K562 (cell line): ENCODE measurements at regions not wholly inside any gene's neighbourhood (a gene's known extent, or its start where the extent isn't known, plus 50 kb on each side); places are given as distances from the start of the nearest gene placed in this dataset.

Experiments
- ATAC-seq: fragments of 200-7000 bp; cut with Tn5 transposase; 3 replicates; pipeline ENCODE4 v1.9.1; 2020; ENCODE audit warnings: moderate library complexity
- BruUV-seq: library from RNA; stranded (reverse); fragments of 400-500 nt; replicated peaks from 2 replicates; lab custom pipeline; 2021; lab: Mats Ljungman, UMichigan
- CTCF ChIA-PET: fragments of 300-600 bp; formaldehyde crosslinking; extraction: SDS; loops from one replicate; lab custom pipeline; 2021; ENCODE audit warnings: low intra/inter-chr PET ratio; lab: Yijun Ruan, JAX
- POLR2A ChIA-PET: fragments of 300-600, 350-650 bp; sonication (Branson Sonifier 250); formaldehyde crosslinking; extraction: SDS; loops from one replicate; lab custom pipeline; 2021; ENCODE audit warnings: antibody characterized with exemption, inconsistent platforms; lab: Yijun Ruan, JAX
- DNase-seq, 4 experiments: peaks; one replicate each; pipeline versions ENCODE4 v3.0.0 to v3.0.0-alpha.2; 2011 to 2018; ENCODE audit warnings: low spot score in 3 of 4, mixed read lengths in 3 of 4; ENCODE audit errors: extremely low read depth in 1 of 4
- FAIRE-seq: peaks from 2 replicates; lab custom pipeline; 2011; peaks lifted over from hg19 to GRCh38; lab: Jason Lieb, UNC
- H2AFZ ChIP-seq: 2 replicates; pipeline ENCODE4 v1.6.0; 2011; ENCODE audit warnings: low read depth, low read length, control low read depth, inconsistent platforms
- H3K27ac ChIP-seq: fragments of 200-600 bp; 3 replicates; pipeline ENCODE4 v1.8.0; 2011; ENCODE audit warnings: low read depth, mild to moderate bottlenecking, control low read depth, inconsistent platforms, low read length, moderate library complexity, mixed read lengths; ENCODE audit errors: extremely low read depth
- H3K27me3 ChIP-seq, 2 experiments: fragments of 300-600 bp in 1 of 2; 2 replicates in 1 of 2; 3 replicates in 1 of 2; pipeline versions ENCODE4 v1.6.0 to v1.8.0; 2011; ENCODE audit warnings: inconsistent platforms in 2 of 2, low read length in 2 of 2, mild to moderate bottlenecking in 1 of 2, mixed read lengths in 1 of 2, moderate library complexity in 1 of 2; ENCODE audit not compliant: control insufficient read depth in 2 of 2, insufficient read depth in 2 of 2
- H3K36me3 ChIP-seq: fragments of 300-600 bp; 3 replicates; pipeline ENCODE4 v1.8.0; 2011; ENCODE audit warnings: mild to moderate bottlenecking, low read length, inconsistent platforms; ENCODE audit not compliant: control insufficient read depth, insufficient read depth
- H3K4me1 ChIP-seq, 2 experiments: fragments of 200-600 bp in 1 of 2; replicated peaks in 1 of 2; 2 replicates in 1 of 2; 3 replicates in 1 of 2; pipeline versions ENCODE4 v1.5.1 to v1.8.0; 2011; ENCODE audit warnings: inconsistent platforms in 2 of 2, low read length in 2 of 2, mild to moderate bottlenecking in 1 of 2, mixed read lengths in 1 of 2, moderate library complexity in 1 of 2; ENCODE audit not compliant: control insufficient read depth in 2 of 2, insufficient read depth in 2 of 2
- H3K4me2 ChIP-seq: 2 replicates; pipeline ENCODE4 v1.6.1; 2011; ENCODE audit warnings: low read length, control low read depth, inconsistent platforms, mixed read lengths; ENCODE audit not compliant: insufficient read depth
- H3K4me3 ChIP-seq: fragments of 200-600 bp; sonication (generic), shearing (Covaris generic); 2 replicates; pipeline ENCODE4 v1.5.1; 2016; ENCODE audit warnings: control low read depth, inconsistent platforms
- H3K79me2 ChIP-seq: fragments of 200-600 bp; 3 replicates; pipeline ENCODE4 v1.8.0; 2011; ENCODE audit warnings: low read length, inconsistent platforms; ENCODE audit not compliant: control insufficient read depth, insufficient read depth
- H3K9ac ChIP-seq, 2 experiments: 2 replicates each; pipeline versions ENCODE4 v1.6.0 to v1.6.1; 2011; ENCODE audit warnings: low read depth in 2 of 2, low read length in 2 of 2, control low read depth in 1 of 2, inconsistent platforms in 1 of 2, mild to moderate bottlenecking in 1 of 2, mixed read lengths in 1 of 2; ENCODE audit not compliant: insufficient read depth in 1 of 2
- H3K9me1 ChIP-seq: one replicate; pipeline ENCODE4 v1.6.0; 2011; ENCODE audit warnings: inconsistent platforms, mild to moderate bottlenecking, low read length, moderate library complexity; ENCODE audit not compliant: control insufficient read depth, insufficient read depth
- H3K9me3 ChIP-seq: replicated peaks from 2 replicates; pipeline ENCODE4 v1.5.1; 2011; ENCODE audit warnings: low read depth, low read length, inconsistent platforms; ENCODE audit not compliant: control insufficient read depth, insufficient read depth
- H4K20me1 ChIP-seq: replicated peaks from 2 replicates; pipeline ENCODE4 v1.6.1; 2011; ENCODE audit warnings: low read length, inconsistent platforms, mixed read lengths; ENCODE audit not compliant: control insufficient read depth, insufficient read depth
- CHD4 ChIP-seq: fragments of 200-600 bp; sonication (generic); IDR thresholded peaks from 3 replicates; pipeline ENCODE4 v1.6.1; 2012; ENCODE audit warnings: low read depth, mild to moderate bottlenecking, mixed read lengths, low read length, inconsistent platforms; ENCODE audit not compliant: insufficient read depth, insufficient replicate concordance, poor library complexity, severe bottlenecking
- ERF ChIP-seq: fragments of 450-650 bp; formaldehyde crosslinking; IDR thresholded peaks from 2 replicates; pipeline ENCODE4 v1.4.0; 2020; ENCODE audit warnings: mild to moderate bottlenecking, mixed read lengths
- FOXA3 ChIP-seq, 2 experiments: fragments of 450-650 bp in 1 of 2; sonication (generic) in 1 of 2; formaldehyde crosslinking; IDR thresholded peaks in 1 of 2; conservative IDR thresholded peaks in 1 of 2; 2 replicates each; pipeline versions ENCODE4 v1.4.0 to v1.8.0; 2020 to 2022; ENCODE audit warnings: mild to moderate bottlenecking in 2 of 2, missing genetic modification reagents in 1 of 2
- HMG20B ChIP-seq: fragments of 250-450 bp; sonication (Bioruptor Pico); IDR thresholded peaks from 2 replicates; pipeline ENCODE4 v1.5.0; 2021; ENCODE audit warnings: mild to moderate bottlenecking
- MYBL2 ChIP-seq, 2 experiments: fragments of 450-650 bp in 1 of 2; sonication (generic) in 1 of 2; formaldehyde crosslinking in 1 of 2; IDR thresholded peaks; 2 replicates each; pipeline versions ENCODE4 v1.6.1 to v1.8.1; 2017 to 2022; ENCODE audit warnings: borderline replicate concordance in 1 of 2, inconsistent platforms in 1 of 2, low read depth in 1 of 2, mild to moderate bottlenecking in 1 of 2, missing genetic modification reagents in 1 of 2, moderate library complexity in 1 of 2
- POLR3G ChIP-seq: IDR thresholded peaks from 2 replicates; pipeline ENCODE4 v1.6.1; 2011; ENCODE audit not compliant: insufficient read length, insufficient replicate concordance; ENCODE audit errors: extremely low read depth
- RBM25 ChIP-seq: fragments of 200-400 bp; formaldehyde crosslinking; IDR thresholded peaks from 2 replicates; pipeline ENCODE4 v1.6.1; 2018; ENCODE audit warnings: low read length, low read depth, moderate library complexity; ENCODE audit not compliant: severe bottlenecking
- SP1 ChIP-seq: sonication (generic); formaldehyde crosslinking; IDR thresholded peaks from 2 replicates; pipeline ENCODE4 v1.8.1; 2022; ENCODE audit warnings: mild to moderate bottlenecking, missing genetic modification reagents
- TCF3 ChIP-seq: sonication (generic); formaldehyde crosslinking; IDR thresholded peaks from 2 replicates; pipeline ENCODE4 v1.4.0; 2020; ENCODE audit warnings: mild to moderate bottlenecking, missing genetic modification reagents
- ZNF217 ChIP-seq: sonication (generic); formaldehyde crosslinking; IDR thresholded peaks from 2 replicates; pipeline ENCODE4 v1.8.0; 2022; ENCODE audit warnings: mild to moderate bottlenecking, missing genetic modification reagents
- ZNF224 ChIP-seq: sonication (generic); formaldehyde crosslinking; IDR thresholded peaks from 2 replicates; pipeline ENCODE4 v1.8.0; 2022; ENCODE audit warnings: mild to moderate bottlenecking, missing genetic modification reagents
- ZNF79 ChIP-seq: fragments of 250-450 bp; sonication (Bioruptor Pico); IDR thresholded peaks from 2 replicates; pipeline ENCODE4 v1.4.0; 2020; ENCODE audit warnings: low read depth, mild to moderate bottlenecking, moderate library complexity
- WGBS: fragments of 100-300 bp; shearing (Covaris generic); methylation state at CpG from one replicate; pipeline ENCODE4 v1.1.6; 2016; ENCODE audit warnings: low coverage, mixed read lengths; ENCODE audit not compliant: insufficient coverage; ENCODE audit errors: missing lambda C conversion rate; 5-methylcytosine and 5-hydroxymethylcytosine counted together
- in situ Hi-C: fragments of 300-500 bp; cut with MboI; formaldehyde crosslinking; loops from 4 replicates; pipeline ENCODE4 v1.15.0; 2018; ENCODE audit warnings: inconsistent platforms, mixed read lengths
- intact Hi-C: fragments of 100-400 bp; cut with micrococcal nuclease; formaldehyde crosslinking; loops from 2 replicates; pipeline ENCODE4 v1.14.2; 2022
- TF ChIP-seq, protein P1 (sequence below): sonication (generic); formaldehyde crosslinking; IDR thresholded peaks from 2 replicates; pipeline ENCODE4 v1.8.0; 2022; ENCODE audit warnings: mild to moderate bottlenecking, missing genetic modification reagents
- TF ChIP-seq, protein P2 (sequence below), 2 experiments: fragments of 200-800 bp in 1 of 2; sonication (Bioruptor generic) in 1 of 2; sonication (generic) in 1 of 2; formaldehyde crosslinking in 1 of 2; IDR thresholded peaks in 1 of 2; conservative IDR thresholded peaks in 1 of 2; 2 replicates each; pipeline versions ENCODE4 v1.5.0 to v1.6.1; 2016 to 2020; ENCODE audit warnings: missing compliant biosample characterization in 1 of 2, missing genetic modification characterization in 1 of 2, missing genetic modification reagents in 1 of 2
- TF ChIP-seq, protein P3 (sequence below): IDR thresholded peaks from 2 replicates; pipeline ENCODE4 v1.6.1; 2012; ENCODE audit warnings: low read depth, low read length, improper control_type of control experiment, borderline replicate concordance

DNA sequence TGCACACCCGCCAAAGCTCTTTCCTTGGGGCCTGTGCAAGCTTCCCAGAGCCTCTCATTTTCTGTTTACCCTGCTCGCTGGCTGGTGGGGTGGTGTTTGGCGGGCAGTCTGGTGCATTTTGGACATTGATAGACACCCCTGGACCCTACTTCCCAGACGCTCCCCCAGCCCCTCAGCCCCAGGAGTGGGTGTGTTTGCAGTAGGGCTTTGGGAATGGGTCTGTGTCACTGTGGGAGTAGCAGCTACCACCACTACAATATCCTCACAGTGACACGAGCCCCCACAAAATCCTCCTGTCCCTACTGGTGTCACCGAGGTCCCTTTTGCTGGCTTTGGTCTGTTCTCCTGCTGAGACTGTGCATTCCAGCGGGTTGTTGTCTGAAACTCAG is 371.3 kb downstream of the TMEM121 start:
- POLR2A ChIA-PET: no interaction called here
- H3K4me2 ChIP-seq: no peak overlapping the region
- CTCF ChIA-PET: no interaction called here
- no peak overlapping the region for H3K4me3 ChIP-seq
- H3K9me3 ChIP-seq: no peaks in the 10 kb centered on the region
- H3K9ac ChIP-seq: no peak overlapping the region
- in situ Hi-C loops (no loop called here), intact Hi-C loops (no loop called here)
- no peak overlapping the region for H3K27ac ChIP-seq
- H3K9me1 ChIP-seq: no peaks in the 10 kb centered on the region
- WGBS: 0% methylated on average over 5 of the region's 7 CpGs
- DNase-seq: peak in 3 of 4 experiments; percentile 0
- no peak for FAIRE-seq
- H3K36me3 ChIP-seq: no peaks in the 10 kb centered on the region
- no peaks in the 10 kb centered on the region for H4K20me1 ChIP-seq
- ATAC-seq: no peak
- H3K79me2 ChIP-seq: no peaks in the 10 kb centered on the region
- BruUV-seq: no TSS peak
- no peaks in the 10 kb centered on the region for H3K4me1 ChIP-seq
- no peak overlapping the region for H2AFZ ChIP-seq
- no peaks in the 10 kb centered on the region; a peak in 1 of 5 replicates for H3K27me3 ChIP-seq
- TF ChIP-seq FOXA3 (CRISPR knock-in tag; conservative IDR thresholded peaks at IDR 0.05 in 1 of 2, IDR thresholded peaks at IDR 0.05 in 1 of 2) (no peak), ZNF224 (CRISPR knock-in tag) (no peak), TCF3 (CRISPR knock-in tag) (no peak), RBM25 (no peak), MYBL2 (IDR thresholded peaks at IDR 0.05; ENCODE audit: low read depth) (no peak), MYBL2 (CRISPR knock-in tag; IDR thresholded peaks at IDR 0.05; ENCODE audit: borderline replicate concordance) (no peak), CHD4 (no peak), ZNF79 (no peak), HMG20B (no peak), ZNF217 (no peak), ERF (no peak), SP1 (CRISPR knock-in tag) (no peak), POLR3G (no peak)
- TF ChIP-seq, protein P1, sequence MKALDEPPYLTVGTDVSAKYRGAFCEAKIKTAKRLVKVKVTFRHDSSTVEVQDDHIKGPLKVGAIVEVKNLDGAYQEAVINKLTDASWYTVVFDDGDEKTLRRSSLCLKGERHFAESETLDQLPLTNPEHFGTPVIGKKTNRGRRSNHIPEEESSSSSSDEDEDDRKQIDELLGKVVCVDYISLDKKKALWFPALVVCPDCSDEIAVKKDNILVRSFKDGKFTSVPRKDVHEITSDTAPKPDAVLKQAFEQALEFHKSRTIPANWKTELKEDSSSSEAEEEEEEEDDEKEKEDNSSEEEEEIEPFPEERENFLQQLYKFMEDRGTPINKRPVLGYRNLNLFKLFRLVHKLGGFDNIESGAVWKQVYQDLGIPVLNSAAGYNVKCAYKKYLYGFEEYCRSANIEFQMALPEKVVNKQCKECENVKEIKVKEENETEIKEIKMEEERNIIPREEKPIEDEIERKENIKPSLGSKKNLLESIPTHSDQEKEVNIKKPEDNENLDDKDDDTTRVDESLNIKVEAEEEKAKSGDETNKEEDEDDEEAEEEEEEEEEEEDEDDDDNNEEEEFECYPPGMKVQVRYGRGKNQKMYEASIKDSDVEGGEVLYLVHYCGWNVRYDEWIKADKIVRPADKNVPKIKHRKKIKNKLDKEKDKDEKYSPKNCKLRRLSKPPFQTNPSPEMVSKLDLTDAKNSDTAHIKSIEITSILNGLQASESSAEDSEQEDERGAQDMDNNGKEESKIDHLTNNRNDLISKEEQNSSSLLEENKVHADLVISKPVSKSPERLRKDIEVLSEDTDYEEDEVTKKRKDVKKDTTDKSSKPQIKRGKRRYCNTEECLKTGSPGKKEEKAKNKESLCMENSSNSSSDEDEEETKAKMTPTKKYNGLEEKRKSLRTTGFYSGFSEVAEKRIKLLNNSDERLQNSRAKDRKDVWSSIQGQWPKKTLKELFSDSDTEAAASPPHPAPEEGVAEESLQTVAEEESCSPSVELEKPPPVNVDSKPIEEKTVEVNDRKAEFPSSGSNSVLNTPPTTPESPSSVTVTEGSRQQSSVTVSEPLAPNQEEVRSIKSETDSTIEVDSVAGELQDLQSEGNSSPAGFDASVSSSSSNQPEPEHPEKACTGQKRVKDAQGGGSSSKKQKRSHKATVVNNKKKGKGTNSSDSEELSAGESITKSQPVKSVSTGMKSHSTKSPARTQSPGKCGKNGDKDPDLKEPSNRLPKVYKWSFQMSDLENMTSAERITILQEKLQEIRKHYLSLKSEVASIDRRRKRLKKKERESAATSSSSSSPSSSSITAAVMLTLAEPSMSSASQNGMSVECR (CRISPR knock-in tag): no peak
- TF ChIP-seq, protein P2, sequence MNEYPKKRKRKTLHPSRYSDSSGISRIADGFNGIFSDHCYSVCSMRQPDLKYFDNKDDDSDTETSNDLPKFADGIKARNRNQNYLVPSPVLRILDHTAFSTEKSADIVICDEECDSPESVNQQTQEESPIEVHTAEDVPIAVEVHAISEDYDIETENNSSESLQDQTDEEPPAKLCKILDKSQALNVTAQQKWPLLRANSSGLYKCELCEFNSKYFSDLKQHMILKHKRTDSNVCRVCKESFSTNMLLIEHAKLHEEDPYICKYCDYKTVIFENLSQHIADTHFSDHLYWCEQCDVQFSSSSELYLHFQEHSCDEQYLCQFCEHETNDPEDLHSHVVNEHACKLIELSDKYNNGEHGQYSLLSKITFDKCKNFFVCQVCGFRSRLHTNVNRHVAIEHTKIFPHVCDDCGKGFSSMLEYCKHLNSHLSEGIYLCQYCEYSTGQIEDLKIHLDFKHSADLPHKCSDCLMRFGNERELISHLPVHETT (CRISPR knock-in tag; conservative IDR thresholded peaks at IDR 0.05 in 1 of 2, IDR thresholded peaks at IDR 0.05 in 1 of 2): no peak
- TF ChIP-seq, protein P3, sequence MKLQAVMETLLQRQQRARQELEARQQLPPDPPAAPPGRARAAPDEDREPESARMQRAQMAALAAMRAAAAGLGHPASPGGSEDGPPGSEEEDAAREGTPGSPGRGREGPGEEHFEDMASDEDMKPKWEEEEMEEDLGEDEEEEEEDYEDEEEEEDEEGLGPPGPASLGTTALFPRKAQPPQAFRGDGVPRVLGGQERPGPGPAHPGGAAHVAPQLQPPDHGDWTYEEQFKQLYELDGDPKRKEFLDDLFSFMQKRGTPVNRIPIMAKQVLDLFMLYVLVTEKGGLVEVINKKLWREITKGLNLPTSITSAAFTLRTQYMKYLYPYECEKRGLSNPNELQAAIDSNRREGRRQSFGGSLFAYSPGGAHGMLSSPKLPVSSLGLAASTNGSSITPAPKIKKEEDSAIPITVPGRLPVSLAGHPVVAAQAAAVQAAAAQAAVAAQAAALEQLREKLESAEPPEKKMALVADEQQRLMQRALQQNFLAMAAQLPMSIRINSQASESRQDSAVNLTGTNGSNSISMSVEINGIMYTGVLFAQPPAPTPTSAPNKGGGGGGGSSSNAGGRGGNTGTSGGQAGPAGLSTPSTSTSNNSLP: no peak
